HFF-Myc (cell line): ENCODE measurements at regions not wholly inside any gene's neighbourhood (a gene's known extent, or its start where the extent isn't known, plus 50 kb on each side); places are given as distances from the start of the nearest gene placed in this dataset.
"Not testable (repeated sequence)": the region's sequence is repeated elsewhere in the genome, so short reads cannot be mapped to it uniquely, and the experiment has no call there.

Experiments used
- DNase-seq: peaks from one replicate; pipeline ENCODE4 v3.0.0-alpha.2; 2011; ENCODE audit warnings: low read depth; ENCODE audit errors: extremely low read depth
- H3K4me3 ChIP-seq: replicated peaks from 2 replicates; pipeline ENCODE4 v1.5.1; 2011; ENCODE audit warnings: low read depth, mild to moderate bottlenecking, control low read depth, low read length
- TF ChIP-seq, protein P1 (sequence below): IDR thresholded peaks from 2 replicates; pipeline ENCODE4 v1.5.1; 2012; ENCODE audit warnings: mild to moderate bottlenecking, low read depth, low read length, control low read depth; ENCODE audit errors: missing control alignments

DNA sequence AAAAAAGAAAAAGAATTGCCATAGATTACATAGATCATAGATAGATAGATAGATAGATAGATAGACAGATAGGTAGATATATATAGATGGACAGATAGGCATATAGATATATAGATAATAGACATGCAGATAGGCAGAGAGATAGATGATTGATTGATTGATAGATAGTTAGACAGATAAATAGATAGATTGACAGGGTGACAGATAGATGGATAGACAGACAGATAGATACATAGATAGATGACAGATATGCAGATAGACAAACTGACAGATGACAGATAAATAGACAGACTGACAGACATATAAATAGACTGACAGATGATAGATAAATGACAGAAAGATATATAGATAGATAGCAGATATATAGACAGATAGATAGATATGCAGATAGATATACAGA is 474.0 kb downstream of the IRS2 start:
- DNase-seq = no peak
- H3K4me3 ChIP-seq = no peak overlapping the region
- TF ChIP-seq, protein P1, sequence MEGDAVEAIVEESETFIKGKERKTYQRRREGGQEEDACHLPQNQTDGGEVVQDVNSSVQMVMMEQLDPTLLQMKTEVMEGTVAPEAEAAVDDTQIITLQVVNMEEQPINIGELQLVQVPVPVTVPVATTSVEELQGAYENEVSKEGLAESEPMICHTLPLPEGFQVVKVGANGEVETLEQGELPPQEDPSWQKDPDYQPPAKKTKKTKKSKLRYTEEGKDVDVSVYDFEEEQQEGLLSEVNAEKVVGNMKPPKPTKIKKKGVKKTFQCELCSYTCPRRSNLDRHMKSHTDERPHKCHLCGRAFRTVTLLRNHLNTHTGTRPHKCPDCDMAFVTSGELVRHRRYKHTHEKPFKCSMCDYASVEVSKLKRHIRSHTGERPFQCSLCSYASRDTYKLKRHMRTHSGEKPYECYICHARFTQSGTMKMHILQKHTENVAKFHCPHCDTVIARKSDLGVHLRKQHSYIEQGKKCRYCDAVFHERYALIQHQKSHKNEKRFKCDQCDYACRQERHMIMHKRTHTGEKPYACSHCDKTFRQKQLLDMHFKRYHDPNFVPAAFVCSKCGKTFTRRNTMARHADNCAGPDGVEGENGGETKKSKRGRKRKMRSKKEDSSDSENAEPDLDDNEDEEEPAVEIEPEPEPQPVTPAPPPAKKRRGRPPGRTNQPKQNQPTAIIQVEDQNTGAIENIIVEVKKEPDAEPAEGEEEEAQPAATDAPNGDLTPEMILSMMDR = no peak

DNA sequence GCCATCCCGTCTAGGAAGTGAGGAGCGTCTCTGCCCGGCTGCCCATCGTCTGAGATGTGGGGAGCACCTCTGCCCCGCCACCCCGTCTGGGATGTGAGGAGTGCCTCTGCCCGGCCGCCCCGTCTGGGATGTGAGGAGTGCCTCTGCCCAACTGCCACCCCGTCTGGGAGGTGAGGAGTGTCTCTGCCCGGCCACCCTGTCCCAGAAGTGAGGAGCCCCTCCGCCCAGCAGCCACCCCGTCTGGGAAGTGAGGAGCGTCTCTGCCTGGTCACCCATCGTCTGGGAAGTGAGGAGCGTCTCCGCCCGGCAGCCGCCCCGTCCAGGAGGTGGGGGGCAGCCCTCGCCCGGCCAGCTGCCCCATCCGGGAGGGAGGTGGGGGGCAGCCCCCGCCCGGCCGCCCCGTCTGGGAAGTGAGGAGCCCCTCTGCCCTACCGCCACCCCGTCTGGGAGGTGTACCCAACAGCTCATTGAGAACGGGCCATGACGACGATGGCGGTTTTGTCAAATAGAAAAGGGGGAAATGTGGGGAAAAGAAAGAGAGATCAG is 474.9 kb downstream of the IRS2 start:
- not testable (repeated sequence) for H3K4me3 ChIP-seq, DNase-seq

DNA sequence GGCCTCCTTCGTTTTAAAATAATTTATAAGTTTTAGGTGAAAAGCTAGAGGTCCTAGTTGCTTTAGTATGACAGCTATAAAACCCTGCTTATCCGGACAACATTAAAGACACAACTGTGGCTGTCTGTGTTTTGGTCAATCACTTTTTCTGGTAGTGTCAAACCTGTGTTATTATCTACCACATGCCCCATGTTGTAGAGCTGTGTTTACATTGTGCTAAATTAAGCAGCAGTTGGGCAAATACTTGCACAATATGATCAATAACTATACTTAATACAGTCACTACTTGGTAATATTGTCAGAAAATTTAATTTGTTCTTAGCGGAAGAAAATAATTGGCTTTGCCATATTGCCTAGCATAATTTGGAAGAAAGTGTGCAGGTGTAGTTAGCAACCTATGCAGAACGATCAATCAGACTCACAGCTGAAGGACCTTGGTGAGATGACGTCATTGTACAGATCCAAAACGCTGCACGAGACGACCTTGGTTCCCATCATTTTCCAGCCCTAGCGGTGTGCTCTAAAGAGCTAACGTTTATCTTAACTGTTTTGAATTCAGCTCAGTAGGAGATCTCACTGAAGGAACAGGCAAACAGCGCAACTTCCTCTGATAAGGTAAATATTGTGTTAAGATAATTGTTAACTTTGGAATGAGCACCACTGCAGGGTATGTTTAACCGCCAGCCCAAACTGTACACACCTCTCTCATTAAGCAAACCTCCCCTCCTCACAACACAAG is 476.6 kb downstream of the IRS2 start:
- TF ChIP-seq, protein P1 = no peak
- no peak for DNase-seq
- no peak overlapping the region for H3K4me3 ChIP-seq

DNA sequence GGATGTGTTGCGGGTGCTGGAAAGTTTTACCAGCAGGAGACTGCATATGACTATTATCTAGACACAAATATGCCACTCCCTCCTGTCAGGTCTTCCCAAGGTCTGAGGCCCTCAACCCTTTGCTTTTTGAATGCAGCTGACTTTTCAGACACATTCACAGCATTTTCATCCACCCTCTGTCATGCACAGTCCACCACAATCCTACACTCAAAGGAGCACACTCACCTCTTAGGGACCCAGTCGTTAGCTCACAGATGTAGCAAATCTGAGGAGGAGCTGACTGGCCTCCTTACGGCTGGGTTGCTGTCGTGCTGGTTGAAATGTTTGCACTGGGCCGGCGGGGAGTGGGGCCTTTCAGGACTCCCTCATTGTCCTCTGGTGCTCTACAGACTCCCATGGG is 479.4 kb downstream of the IRS2 start:
- TF ChIP-seq, protein P1 = no peak
- no peak for DNase-seq
- H3K4me3 ChIP-seq = no peak overlapping the region

DNA sequence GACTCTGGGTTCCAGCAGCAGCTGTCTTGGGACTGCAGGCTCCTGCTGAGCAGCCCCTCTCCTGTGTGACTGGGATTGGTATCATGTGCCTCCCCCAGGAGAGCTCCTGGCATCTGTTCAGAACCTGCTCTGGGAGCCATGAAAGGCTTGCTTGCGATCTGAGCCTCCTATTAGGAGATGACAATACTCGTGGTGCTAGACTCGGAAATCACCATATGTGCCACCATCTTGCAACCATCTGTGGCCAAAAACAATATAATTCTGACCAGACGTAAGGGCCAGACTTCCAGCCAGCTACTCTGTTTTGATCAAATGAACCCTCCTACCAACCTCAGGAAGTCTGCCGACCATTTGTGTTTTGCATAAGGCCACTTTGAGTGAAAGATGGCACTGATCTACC is 484.7 kb downstream of the IRS2 start:
- DNase-seq = peak; percentile 84
- TF ChIP-seq, protein P1 = no peak
- no peak overlapping the region for H3K4me3 ChIP-seq

DNA sequence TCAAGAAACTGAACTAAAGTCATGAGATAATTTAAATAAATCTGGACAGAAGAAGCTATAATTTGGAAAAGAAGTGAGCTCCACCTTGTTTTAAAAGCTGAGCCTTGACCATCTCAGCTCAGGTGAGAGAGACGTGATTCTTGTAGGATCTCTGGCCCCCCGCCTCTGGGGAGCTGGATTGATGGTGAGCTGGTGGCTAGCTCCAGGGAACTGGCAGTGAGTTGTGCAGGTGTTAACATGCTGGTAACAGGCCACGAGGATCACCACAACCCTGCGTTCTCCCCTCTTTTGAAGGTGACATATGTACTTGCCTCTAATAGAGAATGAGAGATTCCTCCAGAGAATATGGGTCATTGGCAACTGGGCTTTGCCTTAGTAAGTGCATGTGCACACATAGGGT is 485.1 kb downstream of the IRS2 start:
- no peak overlapping the region for H3K4me3 ChIP-seq
- TF ChIP-seq, protein P1 = no peak
- no peak for DNase-seq

DNA sequence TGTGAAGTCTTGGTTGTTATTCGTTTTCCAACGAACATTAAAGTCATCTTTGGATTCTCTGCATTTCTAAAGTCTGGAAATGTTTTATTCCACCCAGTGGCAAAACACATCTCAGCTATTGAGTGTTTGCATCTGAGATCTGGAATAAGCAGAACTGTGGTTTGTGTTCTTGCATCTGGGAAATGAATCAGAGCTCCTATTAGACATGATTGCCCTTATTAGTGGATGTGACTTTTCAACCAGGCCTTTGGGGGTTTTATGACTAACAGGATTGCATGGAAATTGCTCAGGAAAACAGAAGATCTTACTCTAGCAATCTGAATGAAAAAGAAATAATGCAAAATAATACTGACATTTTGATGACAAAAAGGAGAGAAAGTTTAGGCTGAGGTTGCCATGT is 488.8 kb downstream of the IRS2 start:
- no peak overlapping the region for H3K4me3 ChIP-seq
- TF ChIP-seq, protein P1 = no peak
- peak; percentile 52 for DNase-seq
